GM21515 (cell line): ENCODE measurements at regions not wholly inside any gene's neighbourhood (a gene's known extent, or its start where the extent isn't known, plus 50 kb on each side); places are given as distances from the start of the nearest gene placed in this dataset.
"Not testable (repeated sequence)": the region's sequence is repeated elsewhere in the genome, so short reads cannot be mapped to it uniquely, and the experiment has no call there.

Experiments
- ATAC-seq: cut with Tn5 transposase; IDR thresholded peaks from one replicate; pipeline ENCODE4 v1.9.1; 2021; ENCODE audit not compliant: unreplicated experiment

GRCh38 chr7:96562458-96562857, 147.2 kb downstream of the SEM1 start:
- ATAC-seq = no peak

GRCh38 chr7:96561892-96562291, 147.8 kb downstream of the SEM1 start:
- ATAC-seq = no peak

GRCh38 chr7:96558530-96558929, 151.1 kb downstream of the SEM1 start:
- no peak for ATAC-seq

GRCh38 chr7:96558093-96558492, 151.6 kb downstream of the SEM1 start:
- no peak for ATAC-seq

- not testable (repeated sequence) for ATAC-seq
These were observed 152.0 kb downstream of the SEM1 start for GRCh38 chr7:96557598-96557997.

- ATAC-seq = no peak
These were observed 161.0 kb downstream of the SEM1 start for GRCh38 chr7:96548664-96549063.

GRCh38 chr7:96547371-96547811, 162.3 kb downstream of the SEM1 start:
- no peak for ATAC-seq

GRCh38 chr7:96546426-96546825, 163.2 kb downstream of the SEM1 start:
- ATAC-seq = no peak

GRCh38 chr7:96539471-96539870, 170.2 kb downstream of the SEM1 start:
- ATAC-seq = no peak

GRCh38 chr7:96538632-96539031, 171.0 kb downstream of the SEM1 start:
- no peak for ATAC-seq

GRCh38 chr7:96534221-96534620, 175.4 kb downstream of the SEM1 start:
- ATAC-seq = no peak

GRCh38 chr7:96532428-96532935, 177.2 kb downstream of the SEM1 start:
- ATAC-seq = no peak

- no peak for ATAC-seq
These were observed 178.3 kb downstream of the SEM1 start for GRCh38 chr7:96531331-96531730.

- ATAC-seq = no peak
These were observed 178.9 kb downstream of the SEM1 start for GRCh38 chr7:96530786-96531185.

- ATAC-seq = no peak
These were observed 182.4 kb downstream of the SEM1 start for GRCh38 chr7:96527133-96527827.

- ATAC-seq = no peak
These were observed 183.2 kb downstream of the SEM1 start for GRCh38 chr7:96526496-96526895.

GRCh38 chr7:96521068-96521894, 188.4 kb downstream of the SEM1 start:
- ATAC-seq = no peak

- no peak for ATAC-seq
These were observed 186.5 kb upstream of the SLC25A13 start for GRCh38 chr7:96508371-96508770.

- no peak for ATAC-seq
These were observed 181.7 kb upstream of the SLC25A13 start for GRCh38 chr7:96503597-96503996.

- no peak for ATAC-seq
These were observed 179.4 kb upstream of the SLC25A13 start for GRCh38 chr7:96501318-96501717.

GRCh38 chr7:96499532-96499931, 177.6 kb upstream of the SLC25A13 start:
- ATAC-seq = no peak

GRCh38 chr7:96497567-96497966, 175.7 kb upstream of the SLC25A13 start:
- ATAC-seq = no peak
